Skin epidermis (tissue), 12 donors: ENCODE measurements at regions not wholly inside any gene's neighbourhood (a gene's known extent, or its start where the extent isn't known, plus 50 kb on each side); places are given as distances from the start of the nearest gene placed in this dataset.
A peak's percentile ranks its signal among the peaks of the same experiment; 100 is the strongest.
"Not testable (repeated sequence)": the region's sequence is repeated elsewhere in the genome, so short reads cannot be mapped to it uniquely, and the experiment has no call there.

Experiments
- H3K27ac ChIP-seq, 21 experiments: fragments of 200-600 bp; sonication (generic) in 11 of 21; one replicate each; pipeline ENCODE4 v1.5.0; 2020; ENCODE audit warnings: mild to moderate bottlenecking in 3 of 21, inconsistent platforms in 2 of 21, moderate library complexity in 2 of 21
- H3K4me3 ChIP-seq, 7 experiments: fragments of 200-600 bp; sonication (generic) in 2 of 7; one replicate each; pipeline ENCODE4 v1.5.0; 2020; ENCODE audit warnings: inconsistent platforms in 2 of 7, mild to moderate bottlenecking in 2 of 7, moderate library complexity in 1 of 7

DNA sequence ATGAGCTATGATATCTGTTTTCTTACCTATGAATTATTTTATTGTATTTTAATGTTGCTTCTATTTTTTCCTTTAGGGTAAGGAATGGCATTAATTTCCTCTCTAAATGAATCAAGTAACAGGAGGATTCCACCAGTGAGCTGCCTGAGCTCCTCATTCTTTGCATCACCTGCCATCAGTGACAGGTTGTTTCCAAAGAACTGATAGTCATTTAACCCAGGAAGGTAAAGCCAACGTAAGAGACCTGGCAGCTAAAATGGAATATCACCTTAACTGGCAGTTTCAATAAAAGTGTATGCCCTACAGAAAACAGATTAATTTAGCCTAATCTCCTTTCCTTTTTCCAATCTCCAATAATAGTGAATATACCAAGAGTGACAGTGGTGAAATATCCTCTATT lies 812.0 kb downstream of the SLITRK5 start:
- H3K4me3 ChIP-seq: no peak overlapping the region
- H3K27ac ChIP-seq: no peak overlapping the region

DNA sequence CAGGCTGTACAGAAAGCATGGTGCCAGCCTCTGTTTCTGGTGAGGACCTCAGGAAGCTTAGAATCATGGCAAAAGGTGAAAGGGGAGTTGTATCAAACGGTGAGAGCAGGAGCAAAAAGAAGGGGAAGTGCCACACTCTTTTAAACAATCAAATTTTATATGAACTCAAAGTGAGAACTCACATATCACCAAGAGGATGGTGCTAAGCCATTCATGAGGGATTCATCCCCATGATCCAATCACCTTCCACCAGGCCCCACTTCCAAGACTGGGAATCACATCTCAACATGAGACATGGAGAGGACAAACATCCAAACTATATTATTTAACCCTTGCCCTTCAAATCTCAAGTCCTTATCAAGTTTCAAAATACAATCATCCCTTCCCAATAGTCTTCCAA lies 836.7 kb downstream of the SLITRK5 start:
- no peak overlapping the region for H3K4me3 ChIP-seq

DNA sequence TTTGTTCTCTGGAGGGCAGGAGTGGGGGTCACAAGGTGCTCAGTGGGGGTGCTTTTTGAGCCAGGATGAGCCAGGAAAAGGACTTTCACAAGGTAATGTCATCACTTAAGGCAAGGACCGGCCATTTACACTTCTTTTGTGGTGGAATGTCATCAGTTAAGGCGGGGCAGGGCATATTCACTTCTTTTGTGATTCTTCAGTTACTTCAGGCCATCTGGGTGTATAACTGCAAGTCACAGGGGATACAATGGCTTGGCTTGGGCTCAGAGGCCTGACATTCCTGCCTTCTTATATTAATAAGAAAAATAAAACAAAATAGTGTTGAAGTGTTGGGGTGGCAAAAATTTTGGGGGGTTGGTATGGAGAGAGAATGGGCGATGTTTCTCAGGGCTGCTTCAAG lies 841.8 kb downstream of the SLITRK5 start:
- H3K4me3 ChIP-seq: not testable (repeated sequence)

More for the DNA sequence above, 836.7 kb downstream of the SLITRK5 start:
- no peak overlapping the region for H3K27ac ChIP-seq

DNA sequence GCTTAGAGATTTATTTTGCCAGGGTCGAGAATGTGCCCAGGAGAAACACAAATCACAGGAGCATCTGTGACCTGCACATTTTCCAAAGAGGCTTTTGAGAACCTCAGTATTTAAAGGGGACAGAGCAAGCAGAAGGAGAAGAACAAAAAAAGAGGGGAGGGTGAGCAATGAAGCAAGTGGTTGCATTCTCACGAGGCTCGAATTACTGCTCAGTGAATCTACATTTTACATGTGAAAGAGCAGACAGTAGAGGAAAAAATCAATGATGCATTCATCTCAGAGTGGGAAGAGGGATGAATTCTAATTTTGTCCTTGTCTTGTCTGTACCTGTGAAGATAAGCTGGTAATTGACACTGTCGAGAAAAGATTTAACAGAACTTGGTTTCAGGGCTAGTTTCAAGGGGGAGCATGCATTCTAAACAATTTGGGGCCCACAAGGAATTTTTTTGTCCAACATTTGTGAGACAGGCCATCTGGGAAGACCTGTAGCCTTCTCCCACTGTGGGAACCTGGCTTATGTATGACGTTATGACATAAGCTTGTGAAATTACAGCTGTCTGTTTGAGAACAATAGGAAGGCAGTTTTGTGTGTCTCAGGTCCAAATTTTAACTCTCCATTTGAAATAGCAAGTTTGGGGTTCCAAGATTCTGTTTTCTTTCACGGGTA lies 855.1 kb downstream of the SLITRK5 start:
- Histone ChIP-seq H3K4me3 (no peak overlapping the region), H3K27ac (no peak overlapping the region)

More for the DNA sequence above, 841.8 kb downstream of the SLITRK5 start:
- not testable (repeated sequence) for H3K27ac ChIP-seq

DNA sequence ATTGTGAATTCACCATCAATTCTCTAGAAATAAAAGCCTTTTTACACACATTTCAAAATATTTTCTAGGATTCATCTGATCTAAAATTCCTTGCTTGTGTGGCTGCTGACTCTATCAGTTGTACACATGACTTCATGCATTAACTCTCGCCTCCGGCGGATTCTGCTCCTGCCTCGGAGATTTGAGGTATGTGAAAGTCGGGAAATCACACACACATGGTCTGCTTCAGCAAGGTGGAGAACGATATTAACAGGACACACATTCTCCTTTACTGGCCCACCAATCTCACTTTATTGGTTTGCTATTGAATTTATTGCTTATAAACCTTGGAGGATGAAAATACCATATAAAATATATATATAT lies 855.7 kb downstream of the SLITRK5 start:
- H3K4me3 ChIP-seq: no peak overlapping the region
- H3K27ac ChIP-seq: no peak overlapping the region

DNA sequence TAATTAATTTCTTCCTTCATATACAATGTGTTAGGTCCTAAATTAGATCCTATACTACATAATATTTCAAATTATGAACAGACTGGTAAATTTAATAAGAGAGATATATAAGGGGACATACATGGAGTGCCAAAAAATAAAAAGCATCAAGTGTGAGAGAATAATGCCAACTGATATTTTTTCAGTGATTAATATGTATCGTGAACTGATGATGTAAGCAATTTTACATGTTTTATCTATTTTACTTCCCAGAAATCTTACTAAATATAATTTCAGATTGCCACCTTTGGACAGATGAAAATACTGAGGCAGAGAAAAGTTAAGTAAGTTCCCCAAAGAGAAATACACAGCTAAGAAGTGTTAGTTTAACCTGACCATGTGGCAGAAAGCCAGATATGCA lies 870.8 kb downstream of the SLITRK5 start:
- H3K4me3 ChIP-seq: no peak overlapping the region
- H3K27ac ChIP-seq: no peak overlapping the region

DNA sequence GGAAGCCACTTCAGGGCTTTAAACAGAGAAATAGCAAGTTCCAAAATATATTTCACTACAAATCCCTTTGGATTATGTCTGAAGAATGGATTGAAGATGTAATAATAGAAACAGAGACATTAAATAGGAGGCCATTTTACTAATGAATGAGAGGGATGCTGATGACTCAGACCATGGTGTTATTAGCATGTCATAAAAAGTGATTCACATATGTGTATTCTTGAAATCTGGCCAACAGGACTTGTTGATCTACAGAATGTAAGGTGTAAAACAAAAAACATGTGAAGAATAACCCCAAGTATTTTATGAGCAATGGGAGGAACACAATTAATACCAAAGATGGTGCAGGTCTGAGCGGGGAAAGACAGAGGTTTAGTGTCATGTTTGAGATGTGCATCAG lies 873.7 kb downstream of the SLITRK5 start:
- H3K27ac ChIP-seq: no peak overlapping the region
- H3K4me3 ChIP-seq: no peak overlapping the region

DNA sequence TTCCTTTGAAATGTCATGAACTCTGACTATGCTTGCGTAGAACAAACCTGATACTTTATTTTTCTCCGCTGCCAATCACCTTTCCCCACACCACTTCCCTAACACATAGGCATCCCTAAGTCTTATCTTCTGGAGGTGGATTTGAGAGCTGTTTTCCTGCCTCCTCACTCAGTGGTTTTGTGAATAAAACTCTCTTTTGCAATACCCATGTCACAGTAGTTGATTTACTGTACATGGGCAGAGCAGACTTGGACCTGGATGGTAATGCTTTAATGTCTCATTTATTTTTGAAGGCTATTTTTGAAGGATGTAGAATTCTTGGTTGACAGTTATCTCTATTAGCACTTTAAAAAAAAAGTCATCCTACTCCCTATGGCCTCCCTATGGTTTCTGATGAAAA lies 881.8 kb downstream of the SLITRK5 start:
- no peak overlapping the region for H3K4me3 ChIP-seq
- H3K27ac ChIP-seq: no peak overlapping the region

DNA sequence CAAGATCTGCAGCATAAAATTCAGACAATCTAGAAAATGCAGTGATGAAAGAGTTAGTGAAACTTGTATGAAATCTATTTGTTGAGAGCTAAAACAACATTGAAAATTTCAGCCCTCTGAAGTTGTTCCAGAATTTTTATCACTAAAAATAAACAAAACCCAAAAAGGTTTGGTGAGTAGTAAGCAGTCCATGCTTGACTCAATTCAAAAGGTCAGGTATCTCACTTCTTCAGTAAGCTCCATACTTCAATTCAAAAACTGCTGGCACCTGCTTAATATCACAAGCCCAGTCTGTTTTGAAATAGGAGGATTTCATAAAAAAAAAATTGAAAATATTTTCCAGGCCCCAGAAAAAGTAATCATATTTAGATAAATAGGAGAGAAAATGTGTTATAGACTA lies 894.4 kb downstream of the SLITRK5 start:
- no peak overlapping the region for H3K27ac ChIP-seq

DNA sequence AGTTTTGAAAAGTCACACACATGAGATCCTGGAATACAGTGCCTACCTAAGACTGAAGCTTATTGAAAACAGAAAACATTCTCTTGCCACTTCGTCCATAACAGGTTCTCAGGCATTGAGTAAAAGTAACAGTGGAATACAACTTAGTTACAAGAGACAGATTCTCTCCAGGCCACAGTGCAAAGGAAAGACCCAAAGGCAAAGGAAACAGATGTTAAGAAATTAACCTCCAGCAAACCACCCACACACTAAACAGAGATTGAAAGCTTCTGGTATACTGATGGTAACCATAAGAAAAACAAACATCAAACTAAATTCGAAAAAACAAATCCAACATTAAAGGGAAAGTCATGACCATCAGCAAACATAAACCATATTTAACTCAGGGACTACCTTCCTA lies 914.7 kb downstream of the SLITRK5 start:
- no peak overlapping the region for H3K27ac ChIP-seq
- H3K4me3 ChIP-seq: no peak overlapping the region

More for the DNA sequence above, 894.4 kb downstream of the SLITRK5 start:
- H3K4me3 ChIP-seq: no peak overlapping the region

DNA sequence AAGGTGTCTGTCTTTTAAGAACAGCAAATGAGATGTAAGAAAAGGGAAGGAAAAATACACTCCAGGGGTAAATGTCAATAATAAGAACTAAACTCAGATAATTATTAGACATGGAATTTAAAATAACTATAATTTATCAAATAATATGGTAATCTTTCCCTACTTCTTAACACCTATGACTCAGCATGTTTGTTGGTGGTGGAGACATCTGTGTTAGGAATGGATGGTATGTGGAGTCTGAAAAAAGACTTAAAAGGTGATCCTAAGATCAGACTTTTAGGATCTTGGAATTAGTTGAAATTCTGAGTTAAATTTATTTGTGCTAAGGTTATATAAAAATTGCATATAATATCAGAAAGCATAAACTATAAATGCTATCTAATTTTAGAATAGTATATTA lies 915.1 kb downstream of the SLITRK5 start:
- Histone ChIP-seq H3K27ac (no peak overlapping the region), H3K4me3 (no peak overlapping the region)

DNA sequence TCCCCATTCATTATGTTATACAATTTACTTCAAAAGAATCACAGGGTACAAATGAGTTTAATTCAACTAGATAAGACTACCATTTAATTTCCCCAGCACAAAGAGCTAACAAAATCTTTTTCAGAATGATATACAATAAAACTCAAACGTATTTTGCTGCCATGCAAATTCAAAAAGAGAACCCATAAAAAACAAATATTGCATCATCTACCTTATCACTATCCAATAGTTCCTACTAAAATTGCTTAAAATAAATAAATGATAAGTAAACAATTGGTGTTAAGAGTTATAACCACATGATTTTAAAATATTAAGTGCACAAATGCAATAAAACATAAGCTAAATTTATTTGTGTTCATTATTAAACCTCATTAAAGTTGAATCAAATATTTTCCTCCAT lies 919.4 kb downstream of the SLITRK5 start:
- H3K27ac ChIP-seq: no peak overlapping the region
- no peak overlapping the region for H3K4me3 ChIP-seq

DNA sequence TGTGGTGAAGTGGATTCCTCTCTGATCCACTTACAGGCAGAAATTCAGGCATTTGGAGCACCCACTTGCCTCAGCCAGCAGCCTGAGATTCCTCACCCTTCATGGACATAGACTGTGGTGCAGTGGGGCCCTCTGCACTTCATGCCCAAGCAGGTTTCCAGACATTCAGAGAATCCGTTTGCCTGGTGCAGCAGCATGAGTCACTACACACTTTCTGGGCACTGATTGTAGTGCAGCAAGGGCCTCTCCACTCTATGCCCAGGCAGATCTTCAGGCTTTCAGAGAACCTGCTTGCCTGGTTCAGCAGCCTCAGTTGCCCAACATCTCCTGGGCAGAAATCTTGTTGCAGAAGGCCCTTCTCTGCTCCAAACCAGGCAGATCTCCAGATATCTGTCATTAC lies 920.9 kb downstream of the SLITRK5 start:
- Histone ChIP-seq H3K4me3 (no peak overlapping the region), H3K27ac (no peak overlapping the region)

DNA sequence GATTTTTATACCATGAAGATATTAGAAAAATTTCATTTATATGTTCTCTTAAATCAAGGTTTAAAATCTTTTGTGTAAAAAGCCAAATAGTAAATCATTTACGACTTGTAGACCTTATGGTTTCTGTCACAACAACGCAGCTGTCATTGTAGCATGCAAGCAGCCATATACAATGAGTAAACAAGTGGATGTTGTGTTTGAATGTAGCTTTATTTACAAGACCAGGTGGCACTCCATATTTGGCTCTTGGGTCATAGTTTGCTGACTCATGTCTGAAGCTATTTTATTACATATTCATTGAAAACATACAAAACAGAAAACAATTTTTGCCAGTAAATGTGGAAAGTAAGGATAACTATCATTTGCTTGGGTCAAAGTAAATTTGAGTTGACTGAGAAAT lies 930.8 kb downstream of the SLITRK5 start:
- Histone ChIP-seq H3K27ac (no peak overlapping the region), H3K4me3 (no peak overlapping the region)

DNA sequence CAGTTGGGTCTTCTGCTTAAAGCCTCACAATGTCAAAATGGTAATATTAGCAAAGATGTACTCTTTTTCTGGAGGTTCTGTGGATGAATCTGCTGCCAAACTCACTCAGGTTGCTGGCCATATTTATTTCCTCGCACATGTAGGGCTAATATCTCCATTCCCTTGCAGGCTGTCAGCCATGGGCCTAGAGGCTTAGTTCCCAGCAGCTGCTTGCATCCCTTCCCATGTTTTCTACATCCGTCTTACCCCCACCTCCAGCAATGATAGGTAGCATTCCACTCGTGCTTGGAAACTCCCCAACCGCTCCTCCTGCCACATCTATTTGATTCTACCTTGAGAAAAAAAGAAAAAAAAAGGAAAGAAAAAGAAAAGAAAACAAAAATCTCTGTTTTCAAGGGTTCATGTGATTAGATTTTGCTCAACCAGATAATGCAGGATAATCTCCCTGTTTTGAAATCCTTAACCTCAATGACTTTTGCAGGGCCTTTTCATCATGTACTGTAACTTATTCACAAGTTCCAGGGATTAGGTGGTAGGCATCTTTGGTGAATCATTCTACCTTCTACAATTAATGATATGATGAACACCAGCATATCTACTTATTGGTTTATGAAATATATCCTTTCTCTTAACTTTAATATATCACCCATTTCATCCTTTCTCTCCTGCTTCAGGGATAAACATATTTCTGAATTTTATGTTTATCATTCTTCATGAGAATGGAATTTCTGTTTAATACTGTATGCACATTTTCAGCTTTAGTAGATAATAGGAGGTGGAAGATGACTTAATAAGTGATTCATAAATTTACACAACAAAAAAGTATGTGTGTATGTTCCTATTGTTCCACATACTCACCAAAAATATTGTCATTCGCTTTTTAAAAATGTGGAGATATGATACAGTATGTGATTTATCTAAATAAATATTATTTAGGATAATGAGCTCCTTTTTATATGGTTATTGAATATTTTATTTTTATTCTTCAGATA lies 931.9 kb downstream of the SLITRK5 start:
- Histone ChIP-seq H3K27ac (no peak overlapping the region), H3K4me3 (no peak overlapping the region)

DNA sequence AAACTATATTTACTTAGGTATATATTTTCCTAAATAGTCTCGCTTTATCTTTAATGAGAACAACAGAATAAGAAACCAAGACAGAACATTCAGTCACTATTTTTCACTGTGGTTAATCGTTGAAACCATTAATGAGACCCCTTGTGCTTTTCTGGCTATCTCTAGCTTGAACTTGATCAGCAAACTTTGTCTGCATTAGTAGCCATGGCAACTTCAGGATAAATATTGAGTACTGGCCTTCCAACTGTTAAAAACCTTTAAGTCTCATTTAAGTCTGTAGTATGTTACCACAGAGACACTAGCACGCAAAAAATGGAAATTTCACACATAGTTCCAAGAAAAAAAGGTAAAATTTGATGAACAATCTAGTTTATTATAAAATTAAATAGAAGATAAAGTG lies 946.0 kb downstream of the SLITRK5 start:
- H3K4me3 ChIP-seq: no peak overlapping the region
- no peak overlapping the region for H3K27ac ChIP-seq

DNA sequence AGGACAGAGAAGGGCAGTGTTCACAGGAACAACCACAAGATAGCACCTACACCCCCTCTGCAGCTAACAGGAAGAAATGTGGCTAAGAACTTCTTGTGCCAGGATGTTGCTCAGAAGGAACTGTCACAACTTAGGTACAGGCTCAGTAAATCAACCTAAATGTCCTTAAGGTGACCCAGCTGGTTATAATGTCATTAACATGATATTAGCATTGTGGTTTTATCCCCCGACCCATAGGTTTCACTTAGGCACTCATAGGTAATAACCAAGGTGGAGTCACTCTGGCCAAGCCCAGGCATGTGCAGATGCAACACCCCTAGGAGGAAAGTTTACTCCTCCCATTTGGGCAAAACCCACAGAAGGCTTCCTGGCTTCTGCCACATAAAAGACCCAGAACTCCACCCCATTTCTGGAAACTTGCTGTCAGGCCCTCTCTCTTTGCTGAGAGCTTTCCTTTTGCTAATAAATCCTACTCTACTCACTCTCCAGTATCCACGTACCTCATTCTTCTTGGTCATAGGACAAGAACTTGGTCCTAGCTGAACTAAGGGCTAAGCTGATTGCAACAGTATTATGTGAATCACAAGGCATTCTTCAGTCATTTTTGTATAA lies 951.3 kb downstream of the SLITRK5 start:
- Histone ChIP-seq H3K27ac (peak overlapping the region in 2 of 21 experiments; percentile 27 to 64), H3K4me3 (no peak overlapping the region)

DNA sequence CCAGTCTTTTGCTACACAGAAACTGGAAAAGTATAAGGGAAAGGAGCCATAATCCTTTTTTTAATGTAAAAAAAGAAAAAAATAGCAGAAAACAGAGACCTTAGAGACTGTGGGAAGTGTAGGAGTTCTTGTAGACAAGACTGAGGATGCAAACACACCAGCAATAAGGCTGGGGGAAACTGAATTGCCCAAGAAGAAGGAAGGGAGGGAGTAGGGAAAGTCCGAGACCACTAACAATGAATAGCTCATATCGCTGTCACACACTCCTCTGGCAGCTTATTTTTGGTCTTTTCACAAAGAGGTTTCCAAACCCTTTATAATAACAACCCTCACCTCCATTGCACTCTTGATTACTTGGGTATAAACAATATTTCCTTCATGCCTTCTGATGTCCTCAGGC lies 952.0 kb downstream of the SLITRK5 start:
- Histone ChIP-seq H3K27ac (peak overlapping the region in 2 of 21 experiments; percentile 27 to 64), H3K4me3 (no peak overlapping the region)

DNA sequence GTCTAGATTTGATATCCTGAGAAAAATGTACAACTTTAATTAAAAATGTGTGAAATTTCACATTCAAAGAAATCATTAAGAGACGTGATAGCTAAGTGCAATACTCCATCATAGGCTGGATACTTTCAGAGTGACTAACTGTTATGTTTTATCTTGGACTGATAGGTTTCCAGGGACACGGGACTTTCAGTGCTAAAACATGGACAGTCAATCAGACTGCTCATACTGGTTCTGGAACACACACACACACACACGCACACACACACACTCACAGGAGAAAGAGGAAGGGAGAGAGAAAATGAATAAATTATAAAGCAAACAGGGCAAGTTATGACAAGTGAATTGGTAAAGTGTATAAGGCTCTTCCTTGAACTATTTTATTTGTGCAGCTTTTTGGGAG lies 955.9 kb downstream of the SLITRK5 start:
- Histone ChIP-seq H3K4me3 (no peak overlapping the region), H3K27ac (no peak overlapping the region)

DNA sequence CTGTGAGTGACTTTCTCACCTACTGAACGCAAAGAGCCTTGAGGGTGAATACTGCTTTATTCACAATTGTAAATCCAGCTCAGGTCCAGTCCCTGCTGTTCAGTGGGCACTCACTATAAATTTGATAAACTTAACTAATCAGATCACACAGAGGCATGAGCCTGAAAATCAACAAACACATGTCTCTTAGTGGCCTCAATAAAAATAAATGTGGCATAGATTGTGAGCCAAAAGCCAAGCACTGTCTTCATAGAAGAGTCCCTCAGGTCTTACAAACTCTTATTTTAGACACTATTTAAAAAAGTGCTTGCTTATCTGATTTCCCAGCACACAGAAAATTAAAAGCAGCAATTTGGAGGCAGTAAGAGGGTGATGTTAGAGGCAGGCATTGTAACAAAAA lies 957.7 kb downstream of the SLITRK5 start:
- no peak overlapping the region for H3K27ac ChIP-seq
- H3K4me3 ChIP-seq: no peak overlapping the region

DNA sequence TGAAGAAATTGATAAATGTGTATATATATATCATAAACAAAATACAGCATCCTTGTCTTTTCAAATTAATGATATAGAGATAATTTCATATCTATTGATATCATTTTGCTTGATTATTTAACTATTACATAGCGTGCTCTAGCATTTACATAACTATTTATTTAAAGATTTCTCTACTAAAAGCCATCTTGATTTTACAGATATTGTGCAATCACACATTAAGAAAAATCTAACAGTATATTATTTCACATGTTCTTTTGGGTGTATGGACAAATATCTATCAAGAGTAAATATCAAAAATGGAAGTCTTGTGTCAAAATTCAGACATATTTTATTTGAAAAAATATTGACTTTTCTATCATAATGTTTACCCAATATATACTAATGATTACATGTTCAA lies 966.8 kb downstream of the SLITRK5 start:
- no peak overlapping the region for H3K4me3 ChIP-seq
- H3K27ac ChIP-seq: no peak overlapping the region
